AG10803 (cell line): ENCODE measurements at regions not wholly inside any gene's neighbourhood (a gene's known extent, or its start where the extent isn't known, plus 50 kb on each side); places are given as distances from the start of the nearest gene placed in this dataset.
"Not testable (repeated sequence)": the region's sequence is repeated elsewhere in the genome, so short reads cannot be mapped to it uniquely, and the experiment has no call there.

ENCODE experiments used
- DNase-seq: peaks from one replicate; pipeline ENCODE4 v3.0.0; 2010; ENCODE audit warnings: low read depth
- H3K4me3 ChIP-seq: 2 replicates; pipeline ENCODE4 v1.5.1; 2011; ENCODE audit warnings: mild to moderate bottlenecking, low read length, control low read depth
- CTCF ChIP-seq: conservative IDR thresholded peaks from 2 replicates; pipeline ENCODE4 v1.5.1; 2011; ENCODE audit warnings: mild to moderate bottlenecking, low read length, control low read depth, inconsistent platforms

- TF ChIP-seq CTCF: no peak
- peak; percentile 40 for DNase-seq
- no peak overlapping the region for H3K4me3 ChIP-seq
Measured at GRCh38 chr5:92836855-92837755, 743.9 kb downstream of the NR2F1-AS1 start.

- no peak overlapping the region for H3K4me3 ChIP-seq
- DNase-seq: no peak
- TF ChIP-seq CTCF: no peak
Measured at GRCh38 chr5:92835712-92836111, 745.3 kb downstream of the NR2F1-AS1 start.

- not testable (repeated sequence) for H3K4me3 ChIP-seq, DNase-seq
Measured at GRCh38 chr5:92823551-92823950, 757.5 kb downstream of the NR2F1-AS1 start.

- no peak for DNase-seq
- TF ChIP-seq CTCF: no peak
- no peak overlapping the region for H3K4me3 ChIP-seq
Measured at GRCh38 chr5:92822183-92822582, 758.8 kb downstream of the NR2F1-AS1 start.

GRCh38 chr5:92809855-92810465 lies 771.1 kb downstream of the NR2F1-AS1 start:
- DNase-seq: no peak
- no peak overlapping the region for H3K4me3 ChIP-seq

GRCh38 chr5:92808474-92808873 lies 772.5 kb downstream of the NR2F1-AS1 start:
- H3K4me3 ChIP-seq: no peak overlapping the region
- no peak for TF ChIP-seq CTCF
- no peak for DNase-seq

More at GRCh38 chr5:92809855-92810465, 771.1 kb downstream of the NR2F1-AS1 start:
- no peak for TF ChIP-seq CTCF

GRCh38 chr5:92807085-92807484 lies 773.9 kb downstream of the NR2F1-AS1 start:
- DNase-seq: no peak
- no peak overlapping the region for H3K4me3 ChIP-seq
- TF ChIP-seq CTCF: no peak
